ENCODE measurements at regions not wholly inside any gene's neighbourhood (a gene's known extent, or its start where the extent isn't known, plus 50 kb on each side); places are given as distances from the start of the nearest gene placed in this dataset.

DNA sequence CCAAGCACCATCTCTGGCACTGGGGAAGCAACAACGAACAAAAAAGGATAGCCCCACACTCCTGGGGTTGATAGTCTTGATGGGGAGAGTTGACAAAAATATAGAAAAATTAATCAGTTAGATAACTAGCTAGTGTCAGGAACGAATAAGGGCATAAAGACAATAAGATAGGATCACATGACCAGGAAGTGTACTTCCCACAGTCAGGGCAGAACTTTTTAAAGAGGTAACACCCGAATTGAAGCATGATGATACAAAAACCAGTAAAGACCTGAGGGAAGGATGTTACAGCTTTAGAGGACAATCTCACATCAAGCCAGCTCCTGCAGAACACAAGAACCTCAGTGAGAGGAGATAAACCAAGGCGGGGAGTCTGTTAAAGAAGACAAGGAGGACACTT, 295.4 kb upstream of the CRIM1 start:
- Histone ChIP-seq H3K79me2 (ENCODE audit: control insufficient read depth, insufficient read depth, low read length, unreplicated experiment) (no peaks in the 10 kb centered on the region), H3K36me3 (ENCODE audit: insufficient read depth, low read length) (no peaks in the 10 kb centered on the region), H3K4me3 (ENCODE audit: low read depth, low read length) (no peak overlapping the region), H3K27me3 (ENCODE audit: insufficient read depth, low read length) (no peaks in the 10 kb centered on the region), H3K4me1 (ENCODE audit: control insufficient read depth, insufficient read depth, low read length, unreplicated experiment) (no peaks in the 10 kb centered on the region), H3K27ac (ENCODE audit: low read depth, low read length) (no peak overlapping the region), H2AFZ (ENCODE audit: low read length, unreplicated experiment) (no peak overlapping the region)

- H3K27ac ChIP-seq (ENCODE audit: low read depth, low read length): no peak overlapping the region
- H3K36me3 ChIP-seq (ENCODE audit: insufficient read depth, low read length): no peaks in the 10 kb centered on the region
- no peaks in the 10 kb centered on the region for H3K27me3 ChIP-seq (ENCODE audit: insufficient read depth, low read length)
- H3K79me2 ChIP-seq (ENCODE audit: control insufficient read depth, insufficient read depth, low read length, unreplicated experiment): no peaks in the 10 kb centered on the region
- no peaks in the 10 kb centered on the region for H3K4me1 ChIP-seq (ENCODE audit: control insufficient read depth, insufficient read depth, low read length, unreplicated experiment)
- H3K4me3 ChIP-seq (ENCODE audit: low read depth, low read length): no peak overlapping the region
- no peak overlapping the region for H2AFZ ChIP-seq (ENCODE audit: low read length, unreplicated experiment)
Observed at GRCh38 chr2:36059691-36060090, 295.9 kb upstream of the CRIM1 start.

DNA sequence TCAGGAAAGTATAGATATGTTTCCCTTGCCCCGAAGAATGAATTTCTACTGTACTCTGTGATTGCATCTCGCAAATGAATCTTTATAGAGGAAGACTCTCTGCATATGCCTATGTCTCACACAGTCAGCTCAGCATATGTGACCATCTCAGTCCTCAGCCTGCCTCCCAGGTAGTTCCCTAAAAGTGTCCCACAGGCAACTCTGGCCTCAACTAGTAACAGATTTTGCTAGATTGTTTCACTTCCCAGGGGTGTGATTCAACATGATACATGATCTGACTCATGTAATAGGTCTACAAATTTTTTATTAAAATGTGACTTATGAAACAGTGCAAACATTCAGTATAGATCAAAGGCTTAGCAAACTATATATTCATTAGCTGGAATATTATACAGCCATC, 296.6 kb upstream of the CRIM1 start:
- Histone ChIP-seq H3K79me2 (ENCODE audit: control insufficient read depth, insufficient read depth, low read length, unreplicated experiment) (no peaks in the 10 kb centered on the region), H3K4me1 (ENCODE audit: control insufficient read depth, insufficient read depth, low read length, unreplicated experiment) (no peaks in the 10 kb centered on the region), H2AFZ (ENCODE audit: low read length, unreplicated experiment) (no peak overlapping the region), H3K27ac (ENCODE audit: low read depth, low read length) (no peak overlapping the region), H3K36me3 (ENCODE audit: insufficient read depth, low read length) (no peaks in the 10 kb centered on the region), H3K27me3 (ENCODE audit: insufficient read depth, low read length) (no peaks in the 10 kb centered on the region), H3K4me3 (ENCODE audit: low read depth, low read length) (no peak overlapping the region)

GRCh38 chr2:36058076-36058475, 297.5 kb upstream of the CRIM1 start:
- no peaks in the 10 kb centered on the region for H3K4me1 ChIP-seq (ENCODE audit: control insufficient read depth, insufficient read depth, low read length, unreplicated experiment)
- no peak overlapping the region for H2AFZ ChIP-seq (ENCODE audit: low read length, unreplicated experiment)
- no peaks in the 10 kb centered on the region for H3K27me3 ChIP-seq (ENCODE audit: insufficient read depth, low read length)
- H3K4me3 ChIP-seq (ENCODE audit: low read depth, low read length): no peak overlapping the region
- H3K36me3 ChIP-seq (ENCODE audit: insufficient read depth, low read length): no peaks in the 10 kb centered on the region
- H3K27ac ChIP-seq (ENCODE audit: low read depth, low read length): no peak overlapping the region
- no peaks in the 10 kb centered on the region for H3K79me2 ChIP-seq (ENCODE audit: control insufficient read depth, insufficient read depth, low read length, unreplicated experiment)

DNA sequence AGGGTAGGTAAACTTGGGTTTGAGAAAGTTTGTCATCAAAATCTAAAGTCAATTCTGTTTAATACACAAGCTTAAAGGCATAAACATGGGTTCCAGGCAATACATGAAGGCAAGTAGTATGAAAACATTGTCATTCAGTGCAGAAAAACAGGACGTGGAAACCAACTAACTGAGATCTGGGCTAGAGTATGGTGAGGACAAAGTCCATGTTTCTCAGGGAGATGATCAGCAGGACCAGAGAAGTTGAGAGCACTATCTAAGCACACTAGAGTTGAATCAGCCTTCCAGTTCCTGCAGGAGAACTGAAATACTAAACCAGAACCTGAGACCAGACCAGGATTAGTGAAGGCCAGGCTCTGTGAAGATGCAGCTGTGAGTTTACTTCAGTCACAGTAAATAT, 302.8 kb upstream of the CRIM1 start:
- H3K79me2 ChIP-seq (ENCODE audit: control insufficient read depth, insufficient read depth, low read length, unreplicated experiment): no peaks in the 10 kb centered on the region

DNA sequence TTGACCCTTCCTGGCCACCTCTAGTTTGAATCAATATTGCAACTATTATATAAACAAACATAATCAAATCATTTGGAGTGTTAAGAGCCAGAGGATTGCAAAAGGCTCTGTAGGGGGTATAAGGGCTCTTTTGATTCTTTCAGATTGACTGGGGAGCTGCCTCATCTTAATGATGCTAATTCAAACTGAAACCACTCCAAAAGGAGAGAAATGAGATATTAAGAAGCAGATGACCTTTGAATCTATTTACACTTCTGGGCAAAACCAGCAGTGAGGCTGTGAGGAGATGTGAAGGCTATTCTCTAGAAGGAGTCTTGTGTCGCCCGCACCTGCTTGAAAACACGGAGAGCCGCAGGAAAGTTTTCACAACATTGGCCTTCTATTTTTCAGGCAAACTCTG, 311.2 kb upstream of the CRIM1 start:
- no peaks in the 10 kb centered on the region for H3K36me3 ChIP-seq (ENCODE audit: insufficient read depth, low read length)
- no peaks in the 10 kb centered on the region for H3K27me3 ChIP-seq (ENCODE audit: insufficient read depth, low read length)
- no peaks in the 10 kb centered on the region for H3K79me2 ChIP-seq (ENCODE audit: control insufficient read depth, insufficient read depth, low read length, unreplicated experiment)
- no peak overlapping the region for H3K27ac ChIP-seq (ENCODE audit: low read depth, low read length)
- no peak overlapping the region for H3K4me3 ChIP-seq (ENCODE audit: low read depth, low read length)
- H2AFZ ChIP-seq (ENCODE audit: low read length, unreplicated experiment): no peak overlapping the region
- H3K4me1 ChIP-seq (ENCODE audit: control insufficient read depth, insufficient read depth, low read length, unreplicated experiment): no peaks in the 10 kb centered on the region

More for the DNA sequence above, 302.8 kb upstream of the CRIM1 start:
- H3K4me1 ChIP-seq (ENCODE audit: control insufficient read depth, insufficient read depth, low read length, unreplicated experiment): no peaks in the 10 kb centered on the region
- H3K36me3 ChIP-seq (ENCODE audit: insufficient read depth, low read length): no peaks in the 10 kb centered on the region
- H3K4me3 ChIP-seq (ENCODE audit: low read depth, low read length): no peak overlapping the region
- H3K27me3 ChIP-seq (ENCODE audit: insufficient read depth, low read length): no peaks in the 10 kb centered on the region
- H3K27ac ChIP-seq (ENCODE audit: low read depth, low read length): no peak overlapping the region
- no peak overlapping the region for H2AFZ ChIP-seq (ENCODE audit: low read length, unreplicated experiment)

- no peak overlapping the region for H3K27ac ChIP-seq (ENCODE audit: low read depth, low read length)
- H3K4me1 ChIP-seq (ENCODE audit: control insufficient read depth, insufficient read depth, low read length, unreplicated experiment): no peaks in the 10 kb centered on the region
- H2AFZ ChIP-seq (ENCODE audit: low read length, unreplicated experiment): no peak overlapping the region
- no peaks in the 10 kb centered on the region for H3K27me3 ChIP-seq (ENCODE audit: insufficient read depth, low read length)
- no peak overlapping the region for H3K4me3 ChIP-seq (ENCODE audit: low read depth, low read length)
- no peaks in the 10 kb centered on the region for H3K36me3 ChIP-seq (ENCODE audit: insufficient read depth, low read length)
- H3K79me2 ChIP-seq (ENCODE audit: control insufficient read depth, insufficient read depth, low read length, unreplicated experiment): no peaks in the 10 kb centered on the region
Observed at GRCh38 chr2:36035137-36035536, 320.4 kb upstream of the CRIM1 start.

GRCh38 chr2:36032046-36032445, 323.5 kb upstream of the CRIM1 start:
- Histone ChIP-seq H3K27me3 (ENCODE audit: insufficient read depth, low read length) (0 out of 2 replicates have a peak, but pooled peaks cover 5% of the 10 kb centered on the region), H3K4me3 (ENCODE audit: low read depth, low read length) (no peak overlapping the region), H3K79me2 (ENCODE audit: control insufficient read depth, insufficient read depth, low read length, unreplicated experiment) (no peaks in the 10 kb centered on the region), H3K36me3 (ENCODE audit: insufficient read depth, low read length) (no peaks in the 10 kb centered on the region), H2AFZ (ENCODE audit: low read length, unreplicated experiment) (no peak overlapping the region), H3K4me1 (ENCODE audit: control insufficient read depth, insufficient read depth, low read length, unreplicated experiment) (no peaks in the 10 kb centered on the region), H3K27ac (ENCODE audit: low read depth, low read length) (no peak overlapping the region)

- H2AFZ ChIP-seq (ENCODE audit: low read length, unreplicated experiment): no peak overlapping the region
- H3K4me1 ChIP-seq (ENCODE audit: control insufficient read depth, insufficient read depth, low read length, unreplicated experiment): no peaks in the 10 kb centered on the region
- no peak overlapping the region for H3K4me3 ChIP-seq (ENCODE audit: low read depth, low read length)
- H3K27me3 ChIP-seq (ENCODE audit: insufficient read depth, low read length): 0 out of 2 replicates have a peak, but pooled peaks cover 5% of the 10 kb centered on the region
- no peak overlapping the region for H3K27ac ChIP-seq (ENCODE audit: low read depth, low read length)
- H3K79me2 ChIP-seq (ENCODE audit: control insufficient read depth, insufficient read depth, low read length, unreplicated experiment): no peaks in the 10 kb centered on the region
- no peaks in the 10 kb centered on the region for H3K36me3 ChIP-seq (ENCODE audit: insufficient read depth, low read length)
Observed at GRCh38 chr2:36031471-36031870, 324.1 kb upstream of the CRIM1 start.

GRCh38 chr2:36027616-36028015, 328.0 kb upstream of the CRIM1 start:
- no peak overlapping the region for H3K27ac ChIP-seq (ENCODE audit: low read depth, low read length)
- no peak overlapping the region for H3K4me3 ChIP-seq (ENCODE audit: low read depth, low read length)
- H3K36me3 ChIP-seq (ENCODE audit: insufficient read depth, low read length): no peaks in the 10 kb centered on the region
- H3K79me2 ChIP-seq (ENCODE audit: control insufficient read depth, insufficient read depth, low read length, unreplicated experiment): no peaks in the 10 kb centered on the region
- no peaks in the 10 kb centered on the region for H3K4me1 ChIP-seq (ENCODE audit: control insufficient read depth, insufficient read depth, low read length, unreplicated experiment)
- H2AFZ ChIP-seq (ENCODE audit: low read length, unreplicated experiment): no peak overlapping the region
- 0 out of 2 replicates have a peak, but pooled peaks cover 5% of the 10 kb centered on the region for H3K27me3 ChIP-seq (ENCODE audit: insufficient read depth, low read length)

- Histone ChIP-seq H3K27ac (ENCODE audit: low read depth, low read length) (no peak overlapping the region), H3K27me3 (ENCODE audit: insufficient read depth, low read length) (no peaks in the 10 kb centered on the region; the same call in 1 of the 2 replicates), H3K36me3 (ENCODE audit: insufficient read depth, low read length) (no peaks in the 10 kb centered on the region), H3K4me1 (ENCODE audit: control insufficient read depth, insufficient read depth, low read length, unreplicated experiment) (no peaks in the 10 kb centered on the region), H3K4me3 (ENCODE audit: low read depth, low read length) (no peak overlapping the region), H3K79me2 (ENCODE audit: control insufficient read depth, insufficient read depth, low read length, unreplicated experiment) (no peaks in the 10 kb centered on the region), H2AFZ (ENCODE audit: low read length, unreplicated experiment) (no peak overlapping the region)
Observed at GRCh38 chr2:36013064-36013463, 342.5 kb upstream of the CRIM1 start.
